ENCODE measurements at regions not wholly inside any gene's neighbourhood (a gene's known extent, or its start where the extent isn't known, plus 50 kb on each side); places are given as distances from the start of the nearest gene placed in this dataset.
"Not testable (repeated sequence)": the region's sequence is repeated elsewhere in the genome, so short reads cannot be mapped to it uniquely, and the experiment has no call there.

DNA sequence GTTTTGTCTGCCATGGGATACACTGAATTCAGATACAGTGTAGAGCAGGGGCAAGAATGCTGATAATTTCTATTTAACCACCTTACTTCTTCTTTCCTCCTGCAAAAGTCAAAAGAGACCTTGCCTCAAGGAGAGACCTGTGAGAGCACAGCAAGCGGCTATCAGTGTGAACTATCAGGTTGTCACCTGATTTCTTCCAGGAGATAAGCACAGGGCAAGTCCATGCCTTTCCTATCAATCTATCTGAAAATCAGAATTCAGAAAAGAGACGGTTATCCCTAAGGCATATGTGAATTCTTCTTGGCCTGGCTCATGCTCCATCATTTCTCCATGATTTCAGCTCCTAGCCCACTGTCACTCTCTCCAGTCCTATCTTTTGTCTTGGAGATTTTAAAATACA lies 128.9 kb upstream of the CCND2 start:
- no peaks in the 10 kb centered on the region for H3K9me3 ChIP-seq (ENCODE audit: control insufficient read depth in 2 of 2, low read length in 2 of 2)
- H3K4me3 ChIP-seq (ENCODE audit: low read length in 2 of 2), result no peak overlapping the region
- H3K36me3 ChIP-seq (ENCODE audit: control insufficient read depth in 2 of 2, insufficient read depth in 2 of 2, low read length in 2 of 2), result no peaks in the 10 kb centered on the region
- no peak overlapping the region for H3K9ac ChIP-seq (ENCODE audit: low read length in 2 of 2)
- H3K27ac ChIP-seq (ENCODE audit: low read length), result no peak overlapping the region
- peaks cover 3% of the 10 kb centered on the region for H3K4me1 ChIP-seq (ENCODE audit: control insufficient read depth, insufficient read depth, low read length)
- peaks cover 0 to 4% of the 10 kb centered on the region in 2 donors for H3K27me3 ChIP-seq (ENCODE audit: control insufficient read depth in 1 of 2, insufficient read depth in 2 of 2, low read length in 2 of 2)

DNA sequence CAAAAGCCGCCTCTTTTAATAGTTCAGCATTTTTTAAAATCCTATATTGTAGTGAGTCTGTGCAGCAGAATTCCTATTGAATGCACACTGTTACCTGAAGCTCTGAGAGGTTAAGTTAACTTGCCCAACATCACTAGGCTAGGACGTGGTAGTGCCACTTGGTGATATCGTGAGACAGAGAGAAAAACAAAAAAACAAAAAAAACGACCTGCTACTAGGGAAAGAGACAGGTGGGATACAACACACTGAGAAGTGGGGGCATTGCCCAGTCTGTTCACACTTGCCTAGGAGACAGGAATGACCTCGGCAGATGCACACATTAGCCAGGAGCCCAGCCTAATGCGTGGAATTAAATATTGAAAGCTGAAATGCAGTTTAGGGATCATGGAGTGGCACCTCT lies 129.7 kb upstream of the CCND2 start:
- no peak overlapping the region for H3K9ac ChIP-seq (ENCODE audit: low read length in 2 of 2)
- no peak overlapping the region for H3K27ac ChIP-seq (ENCODE audit: low read length)
- H3K27me3 ChIP-seq (ENCODE audit: control insufficient read depth in 1 of 2, insufficient read depth in 2 of 2, low read length in 2 of 2), result peaks cover 0 to 4% of the 10 kb centered on the region in 2 donors
- H3K36me3 ChIP-seq (ENCODE audit: control insufficient read depth in 2 of 2, insufficient read depth in 2 of 2, low read length in 2 of 2), result no peaks in the 10 kb centered on the region
- H3K4me3 ChIP-seq (ENCODE audit: low read length in 2 of 2), result no peak overlapping the region
- no peaks in the 10 kb centered on the region for H3K9me3 ChIP-seq (ENCODE audit: control insufficient read depth in 2 of 2, low read length in 2 of 2)
- H3K4me1 ChIP-seq (ENCODE audit: control insufficient read depth, insufficient read depth, low read length), result peaks cover 3% of the 10 kb centered on the region

DNA sequence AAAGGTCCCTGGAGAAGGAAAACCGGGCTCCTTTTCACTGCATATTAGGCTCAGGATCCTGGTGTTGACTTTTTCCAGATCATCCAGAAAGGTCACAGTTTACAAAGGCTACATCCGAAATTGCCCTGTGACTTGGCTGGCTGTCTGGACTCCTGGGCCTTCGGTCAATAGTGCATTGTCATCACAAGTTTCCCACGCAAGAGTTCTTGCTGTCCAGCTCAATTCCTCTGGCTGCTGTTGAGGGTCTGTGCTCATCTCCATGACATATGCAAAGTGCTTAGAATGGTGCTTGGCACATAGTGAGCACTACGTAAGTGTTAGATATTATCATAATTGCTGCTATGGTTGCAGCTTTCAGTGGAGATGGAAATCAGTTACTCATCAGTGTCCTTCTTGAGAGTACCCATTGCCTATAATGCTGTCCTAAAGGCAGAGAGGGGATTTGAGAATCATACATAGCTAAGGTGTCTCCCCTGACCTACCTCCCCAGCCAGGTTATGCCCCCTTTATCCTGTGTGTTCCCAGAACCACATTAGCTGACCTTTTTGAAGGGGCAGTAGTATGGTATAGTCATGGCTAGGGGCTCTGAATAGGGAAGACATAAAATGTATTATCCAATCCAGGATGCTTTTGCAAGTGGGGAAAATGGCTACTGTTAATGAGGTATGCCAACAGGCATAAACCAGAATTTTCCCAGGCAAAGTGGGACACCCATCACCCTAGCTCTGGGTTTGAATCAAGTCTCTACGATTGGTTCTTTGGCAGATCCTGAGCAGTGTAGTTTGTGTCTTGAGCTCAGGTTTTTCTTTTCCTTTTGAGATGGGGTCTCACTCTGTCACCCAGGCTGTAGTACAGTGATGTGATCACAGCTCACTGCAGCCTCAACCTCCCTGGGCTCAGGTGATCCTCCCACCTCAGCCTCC lies 132.0 kb upstream of the CCND2 start:
- Histone ChIP-seq H3K27me3 (ENCODE audit: control insufficient read depth in 1 of 2, insufficient read depth in 2 of 2, low read length in 2 of 2) (peaks cover 0 to 1% of the 10 kb centered on the region in 2 donors), H3K36me3 (ENCODE audit: control insufficient read depth in 2 of 2, insufficient read depth in 2 of 2, low read length in 2 of 2) (no peaks in the 10 kb centered on the region), H3K27ac (ENCODE audit: low read length) (no peak overlapping the region), H3K4me1 (ENCODE audit: control insufficient read depth, insufficient read depth, low read length) (peaks cover 3% of the 10 kb centered on the region), H3K4me3 (ENCODE audit: low read length in 2 of 2) (no peak overlapping the region), H3K9ac (ENCODE audit: low read length in 2 of 2) (no peak overlapping the region), H3K9me3 (ENCODE audit: control insufficient read depth in 2 of 2, low read length in 2 of 2) (no peaks in the 10 kb centered on the region)

DNA sequence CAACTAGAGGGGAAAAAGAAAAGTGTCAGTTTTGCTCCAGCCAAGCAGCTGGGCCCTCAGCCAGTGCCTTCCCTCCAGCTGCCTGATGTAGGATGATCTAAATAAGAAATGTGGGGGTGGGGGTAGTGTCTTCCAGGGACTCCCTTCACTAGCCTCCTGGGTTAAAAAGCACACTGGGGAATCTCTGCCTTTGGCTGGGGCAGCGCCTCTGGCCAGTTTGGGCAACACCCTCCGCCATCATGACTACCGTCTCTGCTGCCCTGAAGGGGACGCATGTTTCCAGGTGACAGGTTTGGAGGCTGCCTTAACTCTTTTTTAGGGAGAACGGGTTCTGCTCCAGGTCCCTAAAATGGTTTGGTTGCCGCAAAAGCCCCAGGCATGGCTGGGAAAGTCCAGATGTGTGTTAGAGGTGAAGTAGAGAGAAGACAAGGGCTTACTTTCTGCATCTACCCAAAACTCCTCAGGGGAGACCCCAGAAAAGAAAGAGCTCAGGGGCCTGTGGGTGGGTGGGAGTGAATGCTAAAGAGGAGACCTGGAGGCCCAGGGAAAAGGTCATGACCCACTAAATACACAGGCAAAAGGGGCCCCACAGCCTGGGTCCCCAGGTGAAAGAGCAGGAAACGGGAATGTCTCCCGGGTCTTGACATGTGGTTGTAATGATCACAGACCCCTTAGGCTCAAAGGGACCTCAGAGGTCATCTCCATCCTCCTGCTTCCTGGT lies 132.8 kb upstream of the CCND2 start:
- Histone ChIP-seq H3K4me1 (ENCODE audit: control insufficient read depth, insufficient read depth, low read length) (peaks cover 3% of the 10 kb centered on the region), H3K4me3 (ENCODE audit: low read length in 2 of 2) (no peak overlapping the region), H3K27me3 (ENCODE audit: control insufficient read depth in 1 of 2, insufficient read depth in 2 of 2, low read length in 2 of 2) (no peaks in the 10 kb centered on the region), H3K36me3 (ENCODE audit: control insufficient read depth in 2 of 2, insufficient read depth in 2 of 2, low read length in 2 of 2) (no peaks in the 10 kb centered on the region), H3K27ac (ENCODE audit: low read length) (no peak overlapping the region), H3K9ac (ENCODE audit: low read length in 2 of 2) (no peak overlapping the region), H3K9me3 (ENCODE audit: control insufficient read depth in 2 of 2, low read length in 2 of 2) (no peaks in the 10 kb centered on the region)

DNA sequence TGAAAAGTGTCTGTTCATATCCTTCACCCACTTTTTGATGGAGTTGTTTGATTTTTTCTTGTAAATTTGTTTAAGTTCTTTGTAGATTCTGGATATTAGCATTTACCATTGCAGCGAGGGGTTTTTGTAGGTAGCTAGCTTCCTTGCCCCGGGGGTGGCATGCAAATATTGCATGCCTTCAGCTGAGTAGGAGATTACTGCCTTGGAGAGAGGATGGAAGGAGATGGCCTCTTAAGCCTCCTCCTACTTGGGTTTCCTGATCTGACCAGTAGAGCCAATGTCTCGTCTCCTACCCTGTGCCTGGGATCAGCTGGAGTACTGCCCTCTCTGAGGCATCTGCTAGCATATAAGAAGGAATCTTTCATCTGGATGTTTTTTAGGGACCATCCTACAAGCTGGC lies 134.4 kb upstream of the CCND2 start:
- Histone ChIP-seq H3K36me3 (ENCODE audit: control insufficient read depth in 2 of 2, insufficient read depth in 2 of 2, low read length in 2 of 2) (no peaks in the 10 kb centered on the region), H3K27ac (ENCODE audit: low read length) (no peak overlapping the region), H3K4me1 (ENCODE audit: control insufficient read depth, insufficient read depth, low read length) (peaks cover 3% of the 10 kb centered on the region), H3K27me3 (ENCODE audit: control insufficient read depth in 1 of 2, insufficient read depth in 2 of 2, low read length in 2 of 2) (no peaks in the 10 kb centered on the region), H3K4me3 (ENCODE audit: low read length in 2 of 2) (no peak overlapping the region), H3K9me3 (ENCODE audit: control insufficient read depth in 2 of 2, low read length in 2 of 2) (no peaks in the 10 kb centered on the region), H3K9ac (ENCODE audit: low read length in 2 of 2) (no peak overlapping the region)

DNA sequence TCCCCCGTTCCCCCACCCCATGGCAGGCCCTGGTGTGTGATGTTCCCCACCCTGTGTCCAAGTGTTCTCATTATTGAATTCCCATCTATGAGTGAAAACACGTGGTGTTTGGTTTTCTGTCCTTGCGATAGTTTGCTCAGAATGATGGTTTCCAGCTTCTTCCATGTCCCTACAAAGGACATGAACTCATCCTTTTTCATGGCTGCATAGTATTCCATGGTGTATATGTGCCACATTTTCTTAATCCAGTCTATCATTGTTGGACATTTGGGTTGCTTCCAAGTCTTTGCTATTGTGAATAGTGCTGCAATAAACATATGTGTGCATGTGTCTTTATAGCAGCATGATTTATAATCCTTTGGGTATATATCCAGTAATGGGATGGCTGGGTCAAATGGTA lies 135.0 kb upstream of the CCND2 start:
- not testable (repeated sequence) for H3K36me3 ChIP-seq (ENCODE audit: control insufficient read depth in 2 of 2, insufficient read depth in 2 of 2, low read length in 2 of 2); H3K9ac ChIP-seq (ENCODE audit: low read length in 2 of 2); H3K9me3 ChIP-seq (ENCODE audit: control insufficient read depth in 2 of 2, low read length in 2 of 2); H3K27me3 ChIP-seq (ENCODE audit: control insufficient read depth in 1 of 2, insufficient read depth in 2 of 2, low read length in 2 of 2); H3K4me3 ChIP-seq (ENCODE audit: low read length in 2 of 2); H3K4me1 ChIP-seq (ENCODE audit: control insufficient read depth, insufficient read depth, low read length); H3K27ac ChIP-seq (ENCODE audit: low read length)

DNA sequence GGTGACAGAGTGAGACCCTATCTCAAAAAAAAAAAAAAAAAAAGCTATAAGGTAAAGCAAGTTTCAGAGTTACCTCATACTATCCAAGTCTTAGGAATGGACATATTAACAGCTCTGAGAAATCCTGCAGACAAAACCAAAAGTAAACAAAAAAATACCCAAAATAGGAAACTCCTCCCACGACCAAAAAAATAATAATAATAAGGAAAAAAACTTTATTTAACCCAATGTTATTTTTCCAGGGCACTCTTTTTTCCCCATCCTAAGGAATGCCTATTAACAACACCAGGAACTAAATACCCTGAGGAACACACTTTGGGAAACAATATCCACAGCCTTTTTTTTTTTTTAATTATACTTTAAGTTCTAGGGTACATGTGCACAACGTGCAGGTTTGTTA lies 135.5 kb upstream of the CCND2 start:
- Histone ChIP-seq H3K27me3 (ENCODE audit: control insufficient read depth in 1 of 2, insufficient read depth in 2 of 2, low read length in 2 of 2) (peaks cover 0 to 2% of the 10 kb centered on the region in 2 donors), H3K9ac (ENCODE audit: low read length in 2 of 2) (no peak overlapping the region), H3K27ac (ENCODE audit: low read length) (no peak overlapping the region), H3K4me3 (ENCODE audit: low read length in 2 of 2) (no peak overlapping the region), H3K9me3 (ENCODE audit: control insufficient read depth in 2 of 2, low read length in 2 of 2) (no peaks in the 10 kb centered on the region), H3K36me3 (ENCODE audit: control insufficient read depth in 2 of 2, insufficient read depth in 2 of 2, low read length in 2 of 2) (no peaks in the 10 kb centered on the region), H3K4me1 (ENCODE audit: control insufficient read depth, insufficient read depth, low read length) (peaks cover 3% of the 10 kb centered on the region)

DNA sequence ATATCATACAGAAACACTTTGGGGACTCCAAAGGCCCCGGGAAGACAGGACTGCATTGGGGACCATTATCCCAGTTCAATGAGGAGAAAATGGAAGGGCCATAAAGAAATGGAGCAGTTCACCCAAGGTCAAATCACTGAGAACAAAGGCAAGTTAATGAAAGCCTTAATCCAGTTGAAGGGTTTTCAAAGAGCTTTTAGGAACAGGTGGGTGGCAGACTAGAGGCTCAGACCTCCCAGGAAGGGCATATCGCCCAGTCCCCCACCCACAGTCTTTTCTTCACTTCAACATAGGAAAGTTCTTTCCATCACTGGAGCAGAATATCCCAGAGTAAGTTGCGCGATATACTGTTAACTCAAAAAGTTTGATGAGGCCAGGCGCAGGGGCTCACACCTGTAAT lies 136.1 kb upstream of the CCND2 start:
- no peak overlapping the region for H3K4me3 ChIP-seq (ENCODE audit: low read length in 2 of 2)
- no peaks in the 10 kb centered on the region for H3K9me3 ChIP-seq (ENCODE audit: control insufficient read depth in 2 of 2, low read length in 2 of 2)
- peaks cover 3% of the 10 kb centered on the region for H3K4me1 ChIP-seq (ENCODE audit: control insufficient read depth, insufficient read depth, low read length)
- no peaks in the 10 kb centered on the region for H3K36me3 ChIP-seq (ENCODE audit: control insufficient read depth in 2 of 2, insufficient read depth in 2 of 2, low read length in 2 of 2)
- peaks cover 0 to 2% of the 10 kb centered on the region in 2 donors for H3K27me3 ChIP-seq (ENCODE audit: control insufficient read depth in 1 of 2, insufficient read depth in 2 of 2, low read length in 2 of 2)
- H3K27ac ChIP-seq (ENCODE audit: low read length), result no peak overlapping the region
- no peak overlapping the region for H3K9ac ChIP-seq (ENCODE audit: low read length in 2 of 2)

DNA sequence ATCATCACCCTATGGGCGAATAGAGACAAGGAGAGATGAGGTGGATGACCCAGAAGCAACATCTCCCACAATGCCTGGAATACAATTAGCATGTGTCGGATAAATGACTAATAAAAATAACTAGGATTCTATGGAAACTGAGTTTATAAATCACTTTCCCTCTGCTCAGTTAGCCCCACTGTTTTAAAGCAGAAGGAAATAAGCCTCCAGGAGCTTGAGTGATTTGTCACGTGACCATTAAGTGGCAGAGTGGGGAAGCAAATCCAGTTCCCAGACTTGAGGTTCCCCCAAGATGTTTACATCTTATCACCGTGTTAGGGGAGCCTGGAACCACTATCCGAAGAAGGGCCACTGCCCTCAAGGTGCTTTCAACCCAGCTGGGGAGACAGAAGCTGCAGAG lies 136.5 kb upstream of the CCND2 start:
- H3K9ac ChIP-seq (ENCODE audit: low read length in 2 of 2), result no peak overlapping the region
- no peak overlapping the region for H3K4me3 ChIP-seq (ENCODE audit: low read length in 2 of 2)
- peaks cover 3% of the 10 kb centered on the region for H3K4me1 ChIP-seq (ENCODE audit: control insufficient read depth, insufficient read depth, low read length)
- no peaks in the 10 kb centered on the region for H3K36me3 ChIP-seq (ENCODE audit: control insufficient read depth in 2 of 2, insufficient read depth in 2 of 2, low read length in 2 of 2)
- peaks cover 0 to 2% of the 10 kb centered on the region in 2 donors for H3K27me3 ChIP-seq (ENCODE audit: control insufficient read depth in 1 of 2, insufficient read depth in 2 of 2, low read length in 2 of 2)
- no peak overlapping the region for H3K27ac ChIP-seq (ENCODE audit: low read length)
- H3K9me3 ChIP-seq (ENCODE audit: control insufficient read depth in 2 of 2, low read length in 2 of 2), result no peaks in the 10 kb centered on the region

DNA sequence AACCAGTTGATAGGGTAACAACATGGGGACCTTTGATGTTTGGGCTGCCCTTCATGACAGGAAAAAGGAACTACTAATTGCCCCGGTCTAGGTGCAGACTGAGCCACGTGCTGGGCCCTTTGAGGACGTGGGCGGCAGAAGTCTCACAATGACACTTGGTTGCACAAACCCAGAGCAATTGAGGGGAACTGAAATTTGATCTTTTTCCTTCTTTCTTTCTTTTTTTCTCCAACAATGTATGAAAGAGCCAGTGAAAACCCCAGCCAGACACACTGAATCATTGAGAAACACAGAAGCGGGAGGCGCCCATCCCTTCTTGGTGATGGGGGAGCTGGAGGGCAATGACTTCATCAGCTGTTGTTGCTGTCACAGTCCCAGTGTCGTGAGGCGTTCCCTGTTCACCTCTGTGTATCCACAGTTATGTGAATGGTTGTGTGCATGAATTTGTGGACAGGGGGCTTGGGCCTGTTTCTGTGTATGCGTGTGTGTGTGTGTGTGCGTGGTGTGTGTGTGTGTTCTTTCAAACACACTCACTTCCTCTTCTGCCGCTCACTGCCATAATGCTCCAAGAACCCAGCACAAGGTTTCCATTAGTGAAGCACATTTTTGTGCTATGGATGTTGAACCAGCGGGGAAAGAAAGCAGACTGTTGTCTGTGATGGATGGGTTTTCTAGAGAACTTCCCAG lies 137.5 kb upstream of the CCND2 start:
- H3K4me1 ChIP-seq (ENCODE audit: control insufficient read depth, insufficient read depth, low read length), result no peaks in the 10 kb centered on the region
- H3K27ac ChIP-seq (ENCODE audit: low read length), result no peak overlapping the region
- no peak overlapping the region for H3K4me3 ChIP-seq (ENCODE audit: low read length in 2 of 2)
- no peak overlapping the region for H3K9ac ChIP-seq (ENCODE audit: low read length in 2 of 2)
- H3K9me3 ChIP-seq (ENCODE audit: control insufficient read depth in 2 of 2, low read length in 2 of 2), result peaks cover 0 to 4% of the 10 kb centered on the region in 2 donors
- H3K27me3 ChIP-seq (ENCODE audit: control insufficient read depth in 1 of 2, insufficient read depth in 2 of 2, low read length in 2 of 2), result peaks cover 0 to 2% of the 10 kb centered on the region in 2 donors
- no peaks in the 10 kb centered on the region for H3K36me3 ChIP-seq (ENCODE audit: control insufficient read depth in 2 of 2, insufficient read depth in 2 of 2, low read length in 2 of 2)

All from stomach smooth muscle (tissue), 2 donors.